ENCODE measurements at regions not wholly inside any gene's neighbourhood (a gene's known extent, or its start where the extent isn't known, plus 50 kb on each side); places are given as distances from the start of the nearest gene placed in this dataset.

- TF ChIP-seq CTCF (tag by site-specific recombination; IDR thresholded peaks at IDR 0.05), result no peak
- no peak for TF ChIP-seq HIC1 (tag by site-specific recombination; IDR thresholded peaks at IDR 0.05)
- TF ChIP-seq ZNF114 (tag by site-specific recombination; IDR thresholded peaks at IDR 0.05), result no peak
- TF ChIP-seq ZNF24 (tag by site-specific recombination; IDR thresholded peaks at IDR 0.05), result no peak
- no peak for TF ChIP-seq ZNF10 (tag by site-specific recombination; IDR thresholded peaks at IDR 0.05)
Measured at GRCh38 chrX:138298268-138298667, 413.2 kb downstream of the FGF13 start.
